NCI-H460 (cell line): ENCODE measurements at regions not wholly inside any gene's neighbourhood (a gene's known extent, or its start where the extent isn't known, plus 50 kb on each side); places are given as distances from the start of the nearest gene placed in this dataset.
A peak's percentile ranks its signal among the peaks of the same experiment; 100 is the strongest.
"Not testable (repeated sequence)": the region's sequence is repeated elsewhere in the genome, so short reads cannot be mapped to it uniquely, and the experiment has no call there.

Experiments
- DNase-seq: peaks from one replicate; pipeline ENCODE4 v3.0.0-alpha.2; 2016; ENCODE audit warnings: low read depth; ENCODE audit errors: extremely low read depth

DNA sequence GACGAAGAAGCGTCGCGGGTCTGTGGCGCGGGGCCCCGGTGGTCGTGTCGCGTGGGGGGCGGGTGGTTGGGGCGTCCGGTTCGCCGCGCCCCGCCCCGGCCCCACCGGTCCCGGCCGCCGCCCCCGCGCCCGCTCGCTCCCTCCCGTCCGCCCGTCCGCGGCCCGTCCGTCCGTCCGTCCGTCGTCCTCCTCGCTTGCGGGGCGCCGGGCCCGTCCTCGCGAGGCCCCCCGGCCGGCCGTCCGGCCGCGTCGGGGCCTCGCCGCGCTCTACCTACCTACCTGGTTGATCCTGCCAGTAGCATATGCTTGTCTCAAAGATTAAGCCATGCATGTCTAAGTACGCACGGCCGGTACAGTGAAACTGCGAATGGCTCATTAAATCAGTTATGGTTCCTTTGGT, 1533.5 kb upstream of the TPTE start:
- DNase-seq, result not testable (repeated sequence)

- DNase-seq, result no peak
Measured at GRCh38 chr21:8988696-8989095, 1532.7 kb upstream of the TPTE start.

DNA sequence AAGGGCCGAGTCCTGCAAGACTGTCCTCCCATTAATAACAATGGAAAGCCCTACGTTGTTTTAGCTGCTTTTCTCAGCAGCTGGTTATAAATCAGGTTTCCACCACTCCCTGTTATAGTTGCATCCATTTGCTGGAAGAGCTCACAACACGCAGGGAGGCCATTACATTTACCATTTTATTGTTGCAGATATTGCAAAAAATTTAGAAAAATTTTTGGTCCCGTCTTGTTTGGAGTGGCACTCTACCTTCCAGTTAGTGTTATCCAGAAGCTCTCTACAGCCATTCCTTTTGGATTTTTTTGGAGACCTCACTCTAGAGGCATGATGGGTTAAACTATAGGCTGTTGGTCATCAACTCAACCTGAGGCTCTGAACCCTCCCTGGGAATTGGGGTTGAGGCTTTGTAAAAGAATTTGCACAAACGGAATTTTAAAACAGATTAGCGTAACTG, 1532.1 kb upstream of the TPTE start:
- peak; percentile 71 for DNase-seq

DNA sequence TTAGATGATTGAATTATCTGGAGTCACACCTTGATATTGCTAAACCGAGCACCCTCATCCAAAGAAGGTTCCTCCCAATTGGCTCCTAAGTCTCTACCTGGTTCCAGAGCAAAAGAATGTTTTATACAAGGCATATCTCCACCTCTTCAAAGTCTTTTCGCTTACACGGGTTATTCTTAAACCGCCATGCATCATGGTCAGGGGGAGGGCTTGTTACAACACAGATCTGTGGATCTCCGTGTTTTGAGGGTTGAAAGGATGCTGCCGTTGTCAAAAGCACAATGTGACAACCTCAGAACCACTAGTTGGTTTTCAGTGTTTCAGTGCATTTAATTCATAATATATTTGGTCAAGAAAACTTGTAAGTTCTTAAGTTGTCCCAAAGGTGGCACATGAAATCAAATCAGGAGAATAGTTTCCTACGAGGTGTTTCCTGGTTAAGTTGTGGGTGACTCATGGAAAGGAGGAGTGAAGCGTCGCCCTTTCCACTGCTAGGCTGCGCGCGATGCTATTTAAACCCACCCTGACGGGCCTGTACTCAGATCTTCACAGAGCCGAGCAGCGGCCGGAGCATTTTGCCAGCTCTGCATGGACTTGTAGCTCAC, 1531.6 kb upstream of the TPTE start:
- DNase-seq, result peak; percentile 79

DNA sequence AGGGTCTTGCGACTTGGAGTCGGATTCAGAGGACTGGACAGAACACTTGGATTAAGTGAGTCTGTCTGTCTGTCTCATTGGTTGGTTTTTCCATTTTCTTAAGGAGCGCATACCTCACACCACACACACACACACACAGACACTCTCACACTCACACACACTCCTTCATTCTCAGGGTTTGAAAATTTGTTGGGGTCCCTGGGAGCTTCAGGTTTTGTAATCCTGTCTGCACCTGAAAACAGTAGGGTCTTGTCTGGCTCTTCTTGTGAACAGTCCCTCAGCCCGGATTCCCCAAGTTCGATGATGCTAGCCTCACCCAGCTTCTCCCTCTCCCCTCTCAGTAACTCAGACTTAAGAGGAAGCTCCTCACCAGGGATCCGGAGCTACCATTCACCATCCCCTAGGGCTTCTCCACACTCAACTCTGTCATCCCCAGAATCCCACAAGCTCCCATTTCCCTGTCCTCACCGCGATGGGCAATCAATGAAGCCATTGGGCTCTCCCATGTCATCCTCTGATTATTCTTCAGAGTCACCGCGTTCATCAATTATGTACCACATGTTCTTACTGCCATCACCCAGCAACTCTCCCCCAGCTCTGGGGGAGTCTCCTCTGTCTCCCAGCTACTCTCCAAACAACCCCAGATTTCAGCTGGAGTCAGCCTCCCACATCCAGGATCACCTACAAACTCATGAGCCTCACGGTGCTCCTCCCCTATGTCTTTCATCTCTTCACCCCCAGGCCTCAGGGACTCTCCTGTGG, 1530.9 kb upstream of the TPTE start:
- DNase-seq, result no peak

- DNase-seq, result peak; percentile 76
Measured at GRCh38 chr21:8991088-8991907, 1530.1 kb upstream of the TPTE start.

- peak; percentile 72 for DNase-seq
Measured at GRCh38 chr21:8991968-8992621, 1529.3 kb upstream of the TPTE start.

GRCh38 chr21:8992731-8993174, 1528.6 kb upstream of the TPTE start:
- DNase-seq, result peak; percentile 78

- DNase-seq, result peak; percentile 76
Measured at GRCh38 chr21:8993284-8993942, 1528.0 kb upstream of the TPTE start.

DNA sequence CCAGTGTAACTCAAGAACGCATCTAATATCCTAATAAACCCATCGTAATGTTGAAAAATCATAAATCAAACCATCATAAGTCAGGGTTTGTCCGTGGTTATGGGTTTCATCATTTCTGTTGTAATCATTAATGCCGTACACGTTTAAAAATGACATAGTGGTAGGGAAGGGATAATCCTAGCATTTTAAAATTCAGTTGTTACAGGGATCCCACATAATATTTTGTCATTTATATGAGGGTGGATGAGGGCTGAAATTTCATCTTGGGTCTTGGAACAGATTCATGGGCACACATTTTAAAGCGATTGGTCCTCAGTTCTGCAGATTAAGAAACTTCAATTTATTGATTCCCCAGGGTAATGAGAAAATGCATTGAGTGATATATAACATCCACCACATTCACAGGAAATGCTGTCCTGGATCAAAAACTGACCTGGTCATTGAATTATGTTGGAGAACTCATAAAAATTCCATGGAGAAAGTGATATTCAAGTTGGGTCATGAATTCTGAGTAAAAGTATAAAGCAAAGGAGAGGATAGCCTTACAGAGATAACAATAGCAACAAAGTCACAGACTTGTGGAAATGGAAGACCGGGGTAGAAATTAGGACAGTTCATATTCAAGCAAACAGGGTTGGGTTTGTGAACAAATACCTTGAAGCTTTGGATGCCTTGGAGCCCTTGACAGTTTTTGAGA, 1527.3 kb upstream of the TPTE start:
- peak; percentile 71 for DNase-seq

- no peak for DNase-seq
Measured at GRCh38 chr21:8994640-8995511, 1526.5 kb upstream of the TPTE start.

GRCh38 chr21:8996487-8996968, 1524.9 kb upstream of the TPTE start:
- not testable (repeated sequence) for DNase-seq

DNA sequence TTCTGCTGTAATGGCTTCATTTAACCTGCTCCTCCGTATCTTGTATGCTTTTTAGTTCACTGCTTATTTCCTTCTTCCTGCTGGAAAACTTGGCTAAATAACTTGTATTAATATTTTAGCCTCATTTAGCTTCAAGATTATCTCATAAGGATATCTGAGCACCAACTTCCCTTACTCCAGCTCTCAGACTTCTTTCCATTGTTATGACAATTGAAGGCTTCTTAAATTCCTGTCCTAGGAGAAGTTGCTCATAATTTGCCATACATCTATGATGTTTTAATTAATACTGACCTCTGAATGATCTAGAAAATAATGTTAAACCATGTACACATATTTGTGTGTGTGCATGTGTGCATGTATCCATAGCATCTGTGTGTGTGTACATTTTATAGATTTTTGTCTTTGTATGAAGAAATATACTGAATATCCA, 1524.4 kb upstream of the TPTE start:
- DNase-seq, result no peak

DNA sequence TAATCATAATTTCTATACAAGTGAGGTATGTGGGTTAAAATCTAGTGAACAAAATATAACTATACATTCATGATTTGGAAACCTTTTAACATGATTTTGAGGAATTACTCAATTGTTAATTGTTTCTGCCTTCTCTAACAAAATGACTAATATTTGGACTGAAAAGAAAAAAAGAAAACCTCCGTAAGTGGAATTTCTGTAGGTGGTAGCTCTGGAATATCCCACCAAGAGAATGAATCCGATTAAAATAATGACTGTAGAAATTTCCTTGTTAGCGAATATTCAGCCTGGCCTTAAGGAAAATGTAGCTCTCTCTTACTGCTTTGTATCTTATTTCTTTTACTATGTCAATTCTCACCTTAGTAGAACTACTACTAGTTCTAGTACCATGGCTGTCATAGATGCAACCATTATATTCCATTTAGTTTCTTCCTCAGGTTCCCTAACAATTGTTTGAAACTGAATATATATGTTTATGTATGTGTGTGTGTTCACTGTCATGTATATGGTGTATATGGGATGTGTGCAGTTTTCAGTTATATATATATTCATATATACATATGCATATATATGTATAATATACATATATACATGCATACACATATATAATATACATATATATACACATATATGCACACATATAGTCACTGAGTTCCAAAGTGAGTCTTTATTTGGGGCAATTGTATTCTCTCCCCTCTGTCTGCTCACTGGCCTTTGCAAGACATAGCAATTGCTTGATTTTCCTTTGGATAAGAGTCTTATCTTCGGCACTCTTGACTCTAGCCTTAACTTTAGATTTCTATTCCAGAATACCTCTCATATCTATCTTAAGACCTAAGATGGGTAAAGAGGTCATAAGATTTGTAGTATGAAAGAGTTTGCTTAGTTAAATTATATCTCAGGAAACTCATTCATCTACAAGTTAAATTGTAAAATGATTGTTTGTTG, 1523.7 kb upstream of the TPTE start:
- DNase-seq, result not testable (repeated sequence)

- not testable (repeated sequence) for DNase-seq
Measured at GRCh38 chr21:8998480-8998879, 1522.9 kb upstream of the TPTE start.

GRCh38 chr21:8998946-8999681, 1522.3 kb upstream of the TPTE start:
- no peak for DNase-seq

DNA sequence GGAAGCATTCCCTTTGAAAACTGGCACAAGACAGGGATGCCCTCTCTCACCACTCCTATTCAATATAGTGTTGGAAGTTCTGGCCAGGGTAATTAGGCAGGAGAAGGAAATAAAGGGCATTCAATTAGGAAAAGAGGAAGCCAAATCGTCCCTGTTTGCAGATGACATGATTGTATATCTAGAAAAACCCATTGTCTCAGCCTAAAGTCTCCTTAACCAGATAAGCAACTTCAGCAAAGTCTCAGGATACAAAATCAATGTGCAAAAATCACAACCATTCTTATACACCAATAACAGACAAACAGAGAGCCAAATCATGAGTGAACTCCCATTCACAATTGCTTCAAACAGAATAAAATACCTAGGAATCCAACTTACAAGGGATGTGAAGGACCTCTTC, 1521.3 kb upstream of the TPTE start:
- DNase-seq, result not testable (repeated sequence)
